Fibroblast of the conjunctiva (primary cell): ENCODE measurements at regions not wholly inside any gene's neighbourhood (a gene's known extent, or its start where the extent isn't known, plus 50 kb on each side); places are given as distances from the start of the nearest gene placed in this dataset.
A peak's percentile ranks its signal among the peaks of the same experiment; 100 is the strongest.

Experiments
- DNase-seq: peaks from one replicate; pipeline ENCODE4 v3.0.0-alpha.2; 2010; ENCODE audit warnings: low read depth

DNA sequence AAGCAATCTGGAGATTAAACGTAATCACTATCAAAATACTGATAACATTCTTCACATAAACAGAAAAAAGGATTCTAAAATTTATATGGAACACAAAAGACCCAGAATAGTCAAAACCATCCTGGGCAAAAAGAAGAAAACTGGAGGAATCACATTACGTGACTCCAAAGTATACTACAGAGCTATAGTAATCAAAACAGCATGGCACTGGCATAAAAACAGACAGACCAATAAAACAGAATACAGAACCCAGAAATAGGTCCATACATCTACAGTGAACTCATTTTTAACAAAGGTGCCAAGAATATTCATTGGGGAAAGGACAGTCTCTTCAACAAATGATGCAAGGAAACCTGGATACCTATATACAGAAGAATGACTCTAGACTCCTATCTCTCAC lies 621.9 kb upstream of the CCDC54 start:
- DNase-seq = no peak

DNA sequence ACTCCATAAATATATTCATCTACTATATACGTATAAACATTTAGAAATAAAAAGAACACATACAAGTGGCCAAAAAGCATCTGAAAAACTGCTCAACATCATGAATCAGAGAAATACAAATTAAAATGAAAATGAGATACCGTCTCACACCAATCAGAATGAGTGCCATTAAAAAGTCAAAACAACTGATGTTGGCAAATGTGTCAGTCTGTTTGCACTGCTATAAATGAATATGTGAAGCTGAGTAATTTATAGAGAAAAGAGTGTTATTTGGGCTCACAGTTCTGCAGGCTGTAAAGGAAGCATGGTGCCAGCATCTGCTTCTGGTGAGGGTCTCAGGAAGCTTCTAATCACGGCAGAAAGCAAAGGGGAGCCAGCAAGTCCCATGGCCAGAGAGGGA lies 620.3 kb upstream of the CCDC54 start:
- no peak for DNase-seq

DNA sequence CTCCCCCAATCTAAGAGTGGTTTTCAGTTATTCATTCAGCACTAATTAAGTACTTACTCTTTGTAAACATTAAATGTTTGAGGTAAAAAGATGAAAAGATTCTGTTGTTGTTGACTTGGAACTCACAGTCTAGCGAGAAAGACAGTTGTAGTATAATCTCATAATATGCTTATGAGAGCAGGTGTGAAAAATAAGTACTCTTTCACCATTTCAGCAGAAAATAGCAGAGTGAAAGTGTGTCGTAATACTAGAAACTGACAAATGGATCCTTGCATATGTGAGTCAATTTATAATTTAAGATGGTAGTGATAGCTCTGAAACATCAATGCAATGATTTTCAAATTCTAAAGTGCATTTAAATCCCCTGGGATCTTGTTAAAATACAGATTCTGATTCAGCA lies 618.8 kb upstream of the CCDC54 start:
- DNase-seq = no peak

DNA sequence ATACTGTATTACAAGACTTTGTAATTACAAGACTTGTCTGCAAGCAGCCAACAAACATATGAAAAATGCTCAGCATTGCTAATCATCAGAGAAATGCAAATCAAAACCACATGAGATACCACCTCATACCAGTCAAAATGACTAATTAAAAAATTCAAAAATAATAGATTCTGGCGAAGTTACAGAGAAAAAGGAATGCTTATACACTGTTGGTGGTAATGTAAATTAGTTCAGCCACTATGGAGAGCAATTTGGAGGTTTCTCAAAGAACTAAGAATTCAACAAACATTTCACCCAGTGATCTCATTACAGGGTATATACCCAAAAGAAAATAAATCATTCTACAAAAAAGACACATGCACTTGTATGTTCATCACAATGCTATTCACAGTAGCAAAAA lies 617.5 kb upstream of the CCDC54 start:
- DNase-seq = no peak

DNA sequence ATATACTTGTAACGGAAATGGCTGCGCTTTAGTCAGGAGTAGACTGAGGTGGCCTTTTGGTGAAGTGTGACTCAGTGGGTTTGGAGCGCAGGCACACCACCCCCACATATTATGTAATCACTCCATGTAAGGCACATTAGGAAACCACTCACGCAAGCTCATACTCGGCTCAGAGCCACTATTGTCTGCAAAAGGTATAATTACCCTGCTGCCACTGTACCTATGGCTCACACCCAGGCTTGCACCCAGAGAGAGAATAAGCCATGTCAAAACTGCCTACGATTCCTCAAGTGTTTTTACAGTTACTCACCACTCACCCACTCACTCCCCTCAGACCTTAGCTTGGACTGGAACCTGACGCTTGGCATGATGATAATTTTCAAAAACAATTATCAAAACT lies 611.9 kb upstream of the CCDC54 start:
- DNase-seq = peak; percentile 13

DNA sequence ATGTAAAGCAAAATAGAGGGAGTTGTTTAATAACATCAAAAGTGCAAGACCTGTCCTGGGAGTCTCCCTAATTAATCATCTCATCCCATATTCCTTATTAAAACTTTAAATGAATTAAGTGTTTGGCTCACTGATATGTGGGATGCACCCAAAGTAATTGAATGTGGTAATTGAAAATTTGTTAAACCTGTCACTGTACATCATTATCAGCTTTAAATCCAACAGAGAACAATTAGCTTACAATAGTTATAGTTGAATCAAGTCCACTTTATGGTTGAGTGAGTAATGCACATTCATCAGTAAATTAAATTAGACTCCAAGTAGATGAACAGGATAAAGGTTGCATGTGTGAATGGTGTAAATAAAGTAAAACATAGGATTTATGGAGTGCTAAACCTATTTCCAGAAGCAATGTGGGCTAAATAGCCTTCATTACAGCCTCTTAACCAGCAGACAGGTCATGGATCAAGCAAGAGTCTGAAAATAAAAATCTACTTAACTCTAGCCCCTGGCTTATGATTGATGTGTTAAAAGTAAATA lies 608.2 kb upstream of the CCDC54 start:
- no peak for DNase-seq

DNA sequence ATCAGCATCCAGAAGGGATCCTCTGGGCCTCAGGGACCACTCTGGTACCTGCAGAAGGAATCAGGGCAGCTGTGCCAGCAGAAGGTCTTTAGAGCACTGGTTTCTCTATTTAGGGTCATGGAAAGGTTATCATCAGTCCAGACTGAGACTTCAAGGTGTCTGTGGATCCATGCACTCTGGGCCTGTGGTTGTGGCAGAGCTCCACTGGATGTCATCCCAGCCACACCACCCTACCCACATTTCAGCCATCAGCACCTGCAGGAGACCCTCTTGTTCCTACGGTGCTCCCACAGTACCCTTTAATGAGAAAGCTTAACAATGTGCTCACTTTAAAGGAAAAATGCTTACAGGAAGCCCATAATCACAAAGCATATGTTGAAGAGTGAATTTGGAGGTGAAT lies 603.4 kb upstream of the CCDC54 start:
- DNase-seq = no peak

DNA sequence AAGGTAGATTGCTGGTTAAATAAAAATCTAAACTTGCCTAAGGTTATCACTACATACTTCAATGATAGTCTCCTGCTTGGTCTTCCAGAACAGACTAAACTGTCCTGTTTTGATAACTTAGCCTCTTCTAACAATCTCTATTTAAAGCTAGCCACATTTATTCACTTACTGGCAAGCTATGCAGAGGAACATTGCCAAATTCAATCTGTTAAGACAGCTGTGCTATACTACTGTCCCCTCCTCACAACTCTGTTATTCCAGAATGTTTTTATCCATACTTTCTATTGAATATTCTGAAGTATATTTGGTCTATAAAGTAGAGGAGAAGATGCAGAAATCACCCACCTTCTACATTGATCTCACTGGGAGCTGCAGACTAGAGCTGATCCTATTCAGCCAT lies 594.0 kb upstream of the CCDC54 start:
- DNase-seq = no peak

DNA sequence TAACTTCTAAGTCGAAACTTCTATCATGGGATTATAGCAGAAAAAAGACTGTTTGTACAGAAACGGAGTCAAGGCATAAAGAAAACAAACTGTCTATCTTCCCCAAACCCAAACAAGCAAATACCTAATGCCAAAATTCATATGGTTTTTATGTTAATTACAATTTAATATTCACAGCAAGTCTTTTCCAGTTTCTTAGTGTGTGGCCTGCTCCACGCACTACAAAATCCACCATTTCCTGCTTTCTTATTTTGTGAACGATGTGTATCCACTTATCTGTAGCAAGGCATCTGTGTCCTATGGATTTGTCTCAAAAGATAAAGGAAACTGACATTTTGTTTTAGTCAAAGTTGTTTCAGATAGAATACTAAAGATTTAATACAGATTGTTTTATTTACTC lies 588.0 kb upstream of the CCDC54 start:
- no peak for DNase-seq

DNA sequence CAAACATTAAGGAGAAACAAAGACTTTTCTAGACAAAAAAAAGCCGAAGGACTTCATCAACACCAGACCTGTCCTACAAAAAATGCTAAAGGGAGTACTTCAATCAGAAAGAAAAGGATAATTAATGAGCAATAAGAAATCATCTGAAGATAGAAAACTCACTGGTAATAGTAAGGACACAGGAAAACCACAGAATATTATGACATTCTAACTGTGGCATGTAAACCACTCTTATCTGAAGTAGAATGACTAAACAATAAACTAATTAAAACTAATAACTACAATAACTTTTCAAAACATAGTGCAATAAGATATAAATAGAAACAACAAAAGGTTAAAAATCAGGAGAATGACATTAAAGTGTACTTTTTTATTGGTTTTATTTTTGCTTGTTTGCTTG lies 584.5 kb upstream of the CCDC54 start:
- DNase-seq = no peak

DNA sequence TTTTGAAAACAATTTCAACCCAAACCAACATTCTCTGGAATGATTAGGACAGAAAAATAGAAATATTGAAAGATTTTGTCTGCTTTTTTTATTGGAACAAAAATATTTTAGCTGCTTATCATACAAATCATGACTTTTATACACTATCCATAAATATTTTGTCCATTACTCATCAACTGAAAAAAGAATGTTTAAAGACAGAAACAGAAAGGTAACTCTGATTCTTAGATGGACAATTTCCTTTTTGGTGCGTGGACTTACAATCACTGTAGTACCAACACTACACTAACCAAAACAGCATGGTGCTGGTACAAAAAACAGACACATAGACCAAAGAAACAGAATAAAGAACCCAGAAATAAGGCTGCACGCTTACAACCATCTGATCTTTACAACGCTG lies 582.8 kb upstream of the CCDC54 start:
- no peak for DNase-seq

DNA sequence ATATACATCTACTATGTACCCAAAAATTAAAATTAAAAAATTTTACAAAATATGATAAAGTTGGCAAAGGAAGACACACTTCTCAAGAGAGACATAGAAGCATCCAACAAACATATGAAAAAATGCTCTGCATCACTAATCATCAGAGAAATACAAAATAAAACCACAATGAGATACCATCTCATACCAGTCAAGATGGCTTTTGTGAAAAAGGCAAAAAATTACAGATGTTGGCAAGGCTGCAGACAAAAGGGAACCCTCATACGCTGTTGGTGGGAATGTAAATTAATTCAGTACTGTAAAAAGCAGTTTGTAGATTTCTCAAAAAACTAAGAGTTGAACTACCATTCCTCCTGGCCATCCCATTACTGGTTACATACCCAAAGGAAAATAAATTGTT lies 581.7 kb upstream of the CCDC54 start:
- no peak for DNase-seq

DNA sequence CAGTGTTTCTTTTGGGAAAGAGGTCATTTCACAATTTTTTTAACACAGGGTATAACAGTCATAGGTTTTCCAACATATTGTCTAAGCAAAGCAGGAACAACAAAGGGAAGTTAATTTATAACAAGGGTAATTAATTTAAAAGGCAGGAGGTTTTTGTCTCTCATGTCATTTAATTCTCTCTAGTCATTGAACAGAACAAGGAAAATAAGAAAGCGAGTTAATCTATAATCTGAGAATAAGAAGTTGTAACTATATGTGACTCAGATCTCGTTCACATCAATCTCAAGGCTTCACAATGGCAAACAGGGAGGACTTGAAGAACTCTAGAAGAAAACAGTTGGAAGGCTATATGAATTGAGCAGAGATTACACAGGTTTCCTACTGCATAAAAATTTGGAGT lies 579.8 kb upstream of the CCDC54 start:
- DNase-seq = no peak

DNA sequence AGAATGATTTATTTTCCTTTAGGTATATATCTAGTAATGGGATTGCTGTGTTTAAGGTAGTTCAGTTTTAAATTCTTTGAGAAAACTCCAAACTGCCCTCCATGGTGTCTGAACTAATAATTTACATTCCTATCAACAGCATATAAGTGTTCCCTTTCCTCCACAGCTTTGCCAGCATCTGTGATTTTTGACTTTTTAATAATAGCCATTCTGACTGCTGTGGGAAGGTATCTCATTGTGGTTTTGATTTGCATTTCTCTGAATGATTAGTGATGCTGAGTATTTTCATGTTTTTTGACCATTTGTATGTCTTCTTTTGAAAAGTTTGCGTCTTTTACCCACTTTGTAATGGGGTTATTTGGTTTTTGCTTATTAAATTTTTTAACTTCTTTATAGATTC lies 571.6 kb upstream of the CCDC54 start:
- no peak for DNase-seq

DNA sequence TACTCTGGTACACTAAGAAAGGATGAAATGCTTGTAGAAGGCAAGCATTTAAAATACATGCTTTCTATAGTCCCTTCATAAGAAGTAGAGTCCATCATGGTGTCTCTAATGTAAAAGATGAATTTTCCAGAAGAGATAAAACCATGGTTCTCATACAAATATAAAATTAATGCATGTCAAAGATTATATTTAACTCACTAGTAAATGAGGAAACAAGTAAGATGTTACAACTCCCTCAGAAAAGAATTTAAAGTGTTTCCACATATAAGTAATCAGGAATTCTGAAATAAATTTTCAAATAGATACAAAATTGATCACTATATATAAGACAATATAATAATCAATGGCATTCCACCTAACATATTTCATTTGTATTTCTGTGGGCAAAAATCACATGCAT lies 570.3 kb upstream of the CCDC54 start:
- DNase-seq = no peak

DNA sequence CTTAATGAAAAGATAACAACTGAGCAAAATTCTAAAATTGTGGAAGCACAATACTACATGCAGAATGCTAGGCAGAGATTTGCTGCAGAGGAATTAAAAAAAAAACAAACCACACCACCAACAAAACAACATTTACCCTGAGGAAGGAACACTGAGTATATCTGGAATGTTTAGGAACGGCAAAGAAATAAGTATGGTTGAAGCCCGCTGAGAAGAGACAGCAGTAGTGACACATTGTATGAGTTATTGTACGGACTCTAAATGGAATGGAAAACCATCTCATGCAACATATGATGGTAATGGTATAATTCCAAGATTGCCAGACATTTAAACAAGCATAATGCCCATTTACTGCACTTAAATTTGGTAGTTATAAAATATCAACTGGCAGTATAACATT lies 568.2 kb upstream of the CCDC54 start:
- DNase-seq = no peak

DNA sequence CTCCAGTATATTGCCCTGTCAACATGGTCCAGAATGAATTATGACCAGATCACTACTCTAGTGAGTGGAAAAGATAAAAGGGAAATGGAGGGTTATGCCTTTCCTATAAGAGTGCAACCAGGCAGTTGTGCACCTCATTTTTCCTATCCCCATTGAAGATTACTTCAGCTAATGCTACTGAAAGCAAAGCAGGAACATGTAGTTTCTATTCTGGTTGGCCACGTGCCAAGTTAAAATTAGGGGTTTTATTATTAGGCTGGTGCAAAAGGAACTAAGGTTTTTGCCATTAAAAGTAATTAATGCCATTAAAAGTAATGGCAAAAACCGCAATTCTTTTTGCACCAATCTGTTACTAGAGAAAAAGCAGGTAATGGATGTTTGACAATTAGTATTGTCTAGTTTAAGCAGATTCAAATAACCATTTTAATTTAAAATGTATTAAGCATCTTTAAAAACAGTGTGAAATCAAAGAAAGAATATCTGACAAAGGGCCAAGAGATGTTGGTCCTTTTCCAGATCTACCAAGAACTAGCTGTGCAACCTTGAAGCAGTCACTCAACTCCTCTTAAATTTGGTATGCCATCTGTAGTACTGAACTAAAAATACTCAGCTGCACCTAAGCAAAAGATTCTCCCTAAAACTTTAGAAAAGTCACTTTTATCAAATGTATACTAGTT lies 567.5 kb upstream of the CCDC54 start:
- no peak for DNase-seq

DNA sequence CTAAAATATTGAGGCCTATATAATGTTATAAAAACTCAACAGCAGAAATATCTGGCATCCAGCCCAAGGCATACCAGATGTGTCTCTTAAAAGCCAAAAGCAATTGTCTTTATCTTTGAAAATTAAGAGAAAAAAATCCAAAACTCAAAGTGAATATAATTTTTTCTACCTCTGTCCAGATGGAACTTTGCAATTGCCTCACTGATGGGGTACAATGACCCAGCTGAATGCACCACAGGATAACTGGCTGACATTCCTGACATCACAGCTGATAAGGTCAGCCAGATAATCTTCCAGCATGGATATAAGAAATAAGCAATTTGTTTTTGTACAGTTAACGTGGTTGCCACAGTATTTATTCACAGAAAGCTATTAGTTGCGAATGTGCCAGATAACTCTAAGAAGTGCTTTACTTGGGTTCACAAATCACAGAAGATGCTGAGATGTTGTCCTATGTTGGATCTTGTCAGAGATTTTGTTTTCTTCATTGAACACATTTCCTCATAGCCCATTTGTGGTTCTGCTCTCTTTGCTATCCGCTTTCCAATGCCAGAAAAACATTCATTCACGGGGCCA lies 566.9 kb upstream of the CCDC54 start:
- no peak for DNase-seq

DNA sequence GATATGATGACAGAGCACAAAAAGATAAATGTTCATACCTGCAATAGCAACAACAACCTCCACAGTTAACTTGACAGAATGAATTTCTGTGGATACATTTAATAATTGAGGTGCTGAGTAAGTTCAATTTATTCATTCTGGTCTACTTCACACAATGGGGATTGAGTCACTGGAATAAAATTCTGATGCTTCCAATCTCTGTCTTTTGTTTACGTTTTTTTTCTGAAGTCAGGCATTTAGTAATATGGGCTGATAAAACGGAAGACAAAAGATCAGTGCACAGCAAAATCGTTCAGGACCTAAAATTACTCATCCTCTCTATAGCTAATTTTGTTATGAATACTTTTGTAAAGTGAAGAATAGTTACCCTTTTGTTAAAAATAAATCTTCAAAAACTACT lies 565.9 kb upstream of the CCDC54 start:
- peak; percentile 14 for DNase-seq

DNA sequence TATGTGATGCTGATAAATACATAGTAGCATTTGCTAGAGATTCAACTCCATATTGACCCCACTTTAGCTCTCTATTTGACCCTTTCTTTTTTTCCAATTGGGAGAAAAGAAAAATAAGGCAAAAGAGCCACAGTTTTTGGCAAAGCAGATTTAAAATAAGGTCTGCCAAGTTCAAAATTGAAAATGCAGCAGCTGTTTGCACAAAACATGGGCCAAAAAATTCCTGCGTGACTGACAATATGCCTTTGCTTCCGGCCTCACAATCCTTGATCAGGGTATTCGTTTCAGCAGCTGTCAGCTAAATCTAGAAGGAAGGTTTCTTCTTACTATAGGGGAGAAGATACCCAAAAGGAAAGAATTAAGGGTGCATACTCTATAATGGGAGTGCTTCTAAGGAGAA lies 563.5 kb upstream of the CCDC54 start:
- DNase-seq = no peak

DNA sequence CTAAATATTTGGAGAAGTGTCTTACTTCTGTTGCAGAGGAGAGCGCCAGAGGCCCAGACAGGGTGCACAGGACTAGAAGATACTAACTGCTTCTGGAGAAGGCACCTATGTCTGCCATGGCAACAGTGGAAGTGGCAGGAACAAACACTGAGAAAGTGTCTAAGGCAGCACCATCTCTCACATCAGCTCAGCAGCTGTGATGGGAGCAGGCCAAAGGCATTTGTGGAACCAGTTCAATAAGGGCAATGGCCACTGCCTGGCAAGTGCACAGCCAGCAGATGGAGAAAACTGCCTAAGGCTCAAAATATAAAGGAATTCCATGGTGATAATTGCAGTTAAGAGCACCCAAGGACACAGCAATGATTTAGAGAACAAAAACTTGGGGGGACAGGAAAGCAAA lies 563.0 kb upstream of the CCDC54 start:
- peak; percentile 43 for DNase-seq

DNA sequence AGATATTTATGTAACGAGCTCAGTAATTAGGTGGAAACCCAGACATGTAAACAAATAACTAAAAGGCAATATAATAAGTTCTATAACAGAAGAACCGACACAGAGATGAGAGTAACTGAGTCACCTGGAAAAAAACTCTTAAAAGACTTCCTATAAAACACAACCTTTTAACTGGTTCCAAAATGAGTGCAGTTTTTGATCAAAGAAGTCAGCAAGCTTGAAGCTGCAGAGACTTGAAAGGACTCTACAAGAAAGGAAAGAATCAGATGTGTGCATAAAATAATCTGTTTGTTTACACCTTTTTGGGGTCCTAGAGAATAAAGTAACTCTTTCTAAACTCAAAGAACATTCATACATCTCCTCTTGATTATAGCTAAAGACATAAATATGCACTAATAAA lies 560.4 kb upstream of the CCDC54 start:
- no peak for DNase-seq

DNA sequence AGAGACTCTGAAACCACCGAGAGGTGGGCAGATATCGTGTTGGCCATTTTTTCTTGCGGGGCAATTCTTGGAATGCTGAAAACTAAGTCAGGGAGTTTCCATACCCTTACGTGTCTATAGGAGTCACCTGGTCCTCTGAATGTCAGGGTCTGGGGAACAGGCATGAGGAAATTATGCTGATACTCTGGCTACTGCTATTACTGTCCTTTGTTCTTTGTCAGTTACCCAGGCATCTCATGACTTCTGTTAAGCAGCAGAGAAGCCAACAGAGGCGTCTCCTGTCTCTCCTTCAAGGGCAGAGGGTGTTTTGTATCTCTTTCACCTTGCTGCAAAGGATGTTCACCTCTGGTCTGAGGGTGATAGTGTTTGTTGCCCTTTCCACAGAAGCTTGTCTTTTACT lies 559.5 kb upstream of the CCDC54 start:
- DNase-seq = no peak

DNA sequence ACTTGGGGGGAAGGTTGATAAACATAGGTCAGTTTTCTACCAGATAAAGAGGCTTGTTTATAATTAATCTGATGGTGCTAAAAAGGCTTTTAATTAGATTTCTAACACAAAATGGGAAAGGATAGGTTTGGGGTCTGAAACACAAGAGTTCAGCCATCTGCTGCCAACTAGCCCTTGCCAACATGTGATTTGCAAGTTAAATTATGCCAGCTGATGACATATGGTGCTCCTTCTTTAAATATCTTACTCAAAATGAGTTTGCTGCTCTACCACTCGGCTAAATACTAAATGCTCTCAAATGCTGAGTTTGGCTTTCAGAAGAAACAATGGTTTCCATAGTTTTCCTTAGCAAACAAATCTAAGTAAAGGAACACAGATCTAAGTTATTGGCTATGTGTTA lies 557.8 kb upstream of the CCDC54 start:
- no peak for DNase-seq
